ENCODE measurements at regions not wholly inside any gene's neighbourhood (a gene's known extent, or its start where the extent isn't known, plus 50 kb on each side); places are given as distances from the start of the nearest gene placed in this dataset.

DNA sequence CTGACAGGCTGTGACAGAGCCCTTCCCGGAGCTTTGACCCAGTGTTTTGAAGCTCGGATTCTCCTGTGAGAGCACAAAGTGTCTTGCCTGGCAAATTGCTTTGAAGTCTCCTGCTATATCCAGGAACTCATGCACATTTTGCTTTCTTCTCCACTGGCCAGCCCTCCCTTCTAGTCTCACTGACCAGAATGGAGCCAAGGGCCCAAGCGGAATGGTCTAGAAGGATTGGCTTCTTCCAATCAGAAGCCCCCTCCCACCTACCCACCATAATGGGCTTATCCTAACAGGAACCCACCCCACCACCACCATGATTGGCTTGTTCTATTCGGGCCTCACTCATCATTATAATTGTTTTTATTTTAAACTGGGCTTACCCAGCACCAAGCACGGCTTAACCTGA lies 130.1 kb downstream of the PXDC1 start:
- H3K27me3 Mint-ChIP-seq (ENCODE audit: low read depth), result no peaks in the 10 kb centered on the region
- no peak overlapping the region for H3K27ac Mint-ChIP-seq (ENCODE audit: unreplicated experiment)
- H3K4me3 Mint-ChIP-seq, result no peak overlapping the region
- peaks cover 2% of the 10 kb centered on the region for H3K9me3 Mint-ChIP-seq
- no peaks in the 10 kb centered on the region for H3K36me3 Mint-ChIP-seq (ENCODE audit: low read depth)
- TF ChIP-seq, protein P1, sequence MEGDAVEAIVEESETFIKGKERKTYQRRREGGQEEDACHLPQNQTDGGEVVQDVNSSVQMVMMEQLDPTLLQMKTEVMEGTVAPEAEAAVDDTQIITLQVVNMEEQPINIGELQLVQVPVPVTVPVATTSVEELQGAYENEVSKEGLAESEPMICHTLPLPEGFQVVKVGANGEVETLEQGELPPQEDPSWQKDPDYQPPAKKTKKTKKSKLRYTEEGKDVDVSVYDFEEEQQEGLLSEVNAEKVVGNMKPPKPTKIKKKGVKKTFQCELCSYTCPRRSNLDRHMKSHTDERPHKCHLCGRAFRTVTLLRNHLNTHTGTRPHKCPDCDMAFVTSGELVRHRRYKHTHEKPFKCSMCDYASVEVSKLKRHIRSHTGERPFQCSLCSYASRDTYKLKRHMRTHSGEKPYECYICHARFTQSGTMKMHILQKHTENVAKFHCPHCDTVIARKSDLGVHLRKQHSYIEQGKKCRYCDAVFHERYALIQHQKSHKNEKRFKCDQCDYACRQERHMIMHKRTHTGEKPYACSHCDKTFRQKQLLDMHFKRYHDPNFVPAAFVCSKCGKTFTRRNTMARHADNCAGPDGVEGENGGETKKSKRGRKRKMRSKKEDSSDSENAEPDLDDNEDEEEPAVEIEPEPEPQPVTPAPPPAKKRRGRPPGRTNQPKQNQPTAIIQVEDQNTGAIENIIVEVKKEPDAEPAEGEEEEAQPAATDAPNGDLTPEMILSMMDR (conservative IDR thresholded peaks at IDR 0.05), result no peak
- peaks cover 31% of the 10 kb centered on the region for H3K4me1 Mint-ChIP-seq
- no peak for DNase-seq (ENCODE audit: low read depth, low spot score)

DNA sequence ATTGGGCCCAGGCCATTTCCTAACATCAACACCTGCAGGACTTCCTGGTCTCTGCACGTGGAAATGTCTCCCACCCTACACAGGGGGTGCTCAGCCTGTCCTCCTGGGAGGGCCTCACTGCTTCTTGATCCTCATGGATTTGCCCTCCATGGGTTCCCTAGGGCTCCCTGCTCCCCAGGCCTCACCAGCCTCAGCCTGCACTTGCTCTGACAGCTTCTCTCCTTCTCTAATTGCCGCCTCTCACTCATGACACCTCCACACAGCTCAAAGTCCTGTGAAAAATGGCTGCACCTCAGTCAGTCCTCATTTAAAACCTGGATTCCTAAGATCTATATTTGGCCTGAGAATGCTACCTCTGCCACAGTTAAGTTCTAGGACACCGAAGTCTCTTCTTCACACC lies 130.6 kb downstream of the PXDC1 start:
- DNase-seq (ENCODE audit: low read depth, low spot score), result no peak
- Mint-ChIP-seq H3K27me3 (ENCODE audit: low read depth) (no peaks in the 10 kb centered on the region), H3K27ac (ENCODE audit: unreplicated experiment) (peak overlapping the region; percentile 1), H3K36me3 (ENCODE audit: low read depth) (no peaks in the 10 kb centered on the region), H3K4me1 (peaks cover 26% of the 10 kb centered on the region), H3K4me3 (no peak overlapping the region), H3K9me3 (peaks cover 2% of the 10 kb centered on the region)
- TF ChIP-seq, protein P1 (conservative IDR thresholded peaks at IDR 0.05), result no peak

GRCh38 chr6:3620389-3620788 lies 131.1 kb downstream of the PXDC1 start:
- TF ChIP-seq, protein P1 (conservative IDR thresholded peaks at IDR 0.05), result no peak
- H3K36me3 Mint-ChIP-seq (ENCODE audit: low read depth), result no peaks in the 10 kb centered on the region

DNA sequence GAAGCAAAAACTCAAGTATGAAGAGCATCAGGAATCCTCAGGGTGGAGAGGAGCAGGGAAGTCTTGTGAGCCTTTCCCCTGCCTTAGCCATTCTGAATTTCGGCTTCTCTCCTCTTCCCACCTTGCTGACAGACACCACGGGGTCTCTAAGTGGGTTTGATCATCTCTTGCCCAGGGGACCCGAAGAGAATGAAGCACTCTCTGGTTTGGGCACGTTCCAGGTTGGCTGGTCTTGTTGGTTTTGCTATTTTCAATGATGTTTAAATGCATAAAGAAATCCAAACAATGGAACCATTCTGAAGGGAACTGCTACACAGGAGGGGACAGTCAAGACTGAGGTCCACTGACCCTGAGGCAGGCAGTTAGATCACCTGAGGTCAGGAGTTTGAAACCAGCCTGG lies 131.7 kb downstream of the PXDC1 start:
- TF ChIP-seq, protein P1 (conservative IDR thresholded peaks at IDR 0.05), result no peak
- H3K4me1 Mint-ChIP-seq, result peaks cover 15% of the 10 kb centered on the region
- peaks cover 2% of the 10 kb centered on the region for H3K9me3 Mint-ChIP-seq
- no peak overlapping the region for H3K4me3 Mint-ChIP-seq
- H3K27ac Mint-ChIP-seq (ENCODE audit: unreplicated experiment), result no peak overlapping the region
- H3K27me3 Mint-ChIP-seq (ENCODE audit: low read depth), result no peaks in the 10 kb centered on the region
- no peak for DNase-seq (ENCODE audit: low read depth, low spot score)
- H3K36me3 Mint-ChIP-seq (ENCODE audit: low read depth), result no peaks in the 10 kb centered on the region

More at GRCh38 chr6:3620389-3620788, 131.1 kb downstream of the PXDC1 start:
- Mint-ChIP-seq H3K27ac (ENCODE audit: unreplicated experiment) (no peak overlapping the region), H3K9me3 (peaks cover 2% of the 10 kb centered on the region), H3K27me3 (ENCODE audit: low read depth) (no peaks in the 10 kb centered on the region), H3K4me1 (peaks cover 21% of the 10 kb centered on the region), H3K4me3 (no peak overlapping the region)
- DNase-seq (ENCODE audit: low read depth, low spot score), result no peak

GRCh38 chr6:3619201-3619600 lies 132.3 kb downstream of the PXDC1 start:
- H3K36me3 Mint-ChIP-seq (ENCODE audit: low read depth), result no peaks in the 10 kb centered on the region
- TF ChIP-seq, protein P1 (conservative IDR thresholded peaks at IDR 0.05), result no peak
- H3K27ac Mint-ChIP-seq (ENCODE audit: unreplicated experiment), result no peak overlapping the region
- H3K27me3 Mint-ChIP-seq (ENCODE audit: low read depth), result no peaks in the 10 kb centered on the region
- H3K9me3 Mint-ChIP-seq, result peaks cover 2% of the 10 kb centered on the region
- H3K4me3 Mint-ChIP-seq, result no peak overlapping the region
- no peak for DNase-seq (ENCODE audit: low read depth, low spot score)
- H3K4me1 Mint-ChIP-seq, result peaks cover 9% of the 10 kb centered on the region

DNA sequence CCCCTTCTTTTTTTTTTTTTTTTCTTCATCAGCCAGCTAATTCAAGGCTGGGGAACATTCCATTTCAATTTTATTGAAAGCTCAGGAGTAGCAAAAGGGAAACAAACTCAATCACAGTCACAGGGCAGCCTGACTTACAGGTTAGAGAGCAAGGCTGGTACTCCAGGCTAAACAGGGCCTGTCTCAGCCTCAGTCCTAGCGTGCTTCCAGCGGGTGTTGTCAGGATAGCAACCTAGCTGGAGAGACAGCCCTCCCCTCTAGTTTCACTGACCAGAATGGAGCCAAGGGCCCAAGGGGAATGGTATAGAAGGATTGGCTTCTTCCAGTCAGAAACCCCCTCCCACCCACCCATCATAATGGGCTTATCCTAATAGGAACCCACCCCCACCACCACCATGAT lies 132.9 kb downstream of the PXDC1 start:
- TF ChIP-seq, protein P1 (conservative IDR thresholded peaks at IDR 0.05), result no peak
- no peaks in the 10 kb centered on the region for H3K27me3 Mint-ChIP-seq (ENCODE audit: low read depth)
- no peak overlapping the region for H3K27ac Mint-ChIP-seq (ENCODE audit: unreplicated experiment)
- no peak overlapping the region for H3K4me3 Mint-ChIP-seq
- peaks cover 2% of the 10 kb centered on the region for H3K9me3 Mint-ChIP-seq
- DNase-seq (ENCODE audit: low read depth, low spot score), result no peak
- peaks cover 4% of the 10 kb centered on the region for H3K4me1 Mint-ChIP-seq
- H3K36me3 Mint-ChIP-seq (ENCODE audit: low read depth), result no peaks in the 10 kb centered on the region
